Keratinocyte (primary cell): ENCODE measurements at regions not wholly inside any gene's neighbourhood (a gene's known extent, or its start where the extent isn't known, plus 50 kb on each side); places are given as distances from the start of the nearest gene placed in this dataset.

ENCODE experiments used
- EZH2 ChIP-seq: IDR thresholded peaks from one replicate; pipeline ENCODE4 v1.6.1; 2012; ENCODE audit warnings: inconsistent platforms, mild to moderate bottlenecking, low read length, moderate library complexity
- TF ChIP-seq, protein P1 (sequence below), 3 experiments: IDR thresholded peaks in 1 of 3; conservative IDR thresholded peaks in 1 of 3; optimal IDR thresholded peaks in 1 of 3; 2 replicates in 2 of 3; 3 replicates in 1 of 3; pipeline versions ENCODE3 to v1.5.1; 2011; ENCODE audit warnings: low read length in 3 of 3, mild to moderate bottlenecking in 3 of 3, moderate library complexity in 2 of 3, control low read depth in 1 of 3, inconsistent platforms in 1 of 3; ENCODE audit not compliant: insufficient read depth in 2 of 3; ENCODE audit errors: extremely low read depth in 1 of 3

DNA sequence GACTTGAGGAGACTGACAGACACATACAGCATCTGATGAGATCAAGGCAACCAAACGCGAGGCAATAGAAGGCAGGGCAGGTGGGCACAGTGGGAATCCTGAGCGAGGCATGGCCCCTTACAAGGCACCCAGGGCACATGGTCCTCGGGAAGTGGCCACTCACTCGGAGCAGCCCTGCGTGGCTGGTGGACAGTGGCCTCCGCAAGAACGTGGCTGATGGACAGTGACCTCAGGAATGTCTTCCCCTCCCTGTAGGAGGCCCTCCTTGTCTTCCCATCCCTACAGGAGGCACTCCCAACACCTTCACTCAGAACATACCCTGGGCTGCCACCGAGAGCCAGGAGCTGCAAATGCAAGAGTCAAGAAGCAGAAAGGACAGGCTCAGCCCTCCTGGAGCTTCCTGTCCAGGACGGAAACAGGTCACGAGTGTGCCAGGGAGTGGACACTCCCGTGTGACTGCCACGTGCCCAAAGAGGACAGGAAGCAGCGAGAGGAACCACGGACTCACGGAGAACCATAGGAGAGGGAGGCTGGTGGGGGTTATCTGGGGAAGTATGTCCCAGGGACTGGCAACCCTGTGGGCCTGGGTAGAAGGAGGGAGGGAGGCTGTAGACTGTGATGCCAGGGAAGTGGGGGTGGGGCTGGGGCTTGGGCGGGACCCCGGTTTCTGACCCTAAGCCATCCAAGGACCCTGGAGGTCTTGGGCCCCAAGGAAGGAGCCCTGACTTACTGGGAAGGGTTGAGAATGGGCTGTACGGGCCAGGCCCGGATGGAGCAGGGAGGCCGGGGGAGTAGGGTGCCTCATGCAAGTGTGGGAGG, 321.9 kb upstream of the IRX4 start:
- TF ChIP-seq, protein P1, sequence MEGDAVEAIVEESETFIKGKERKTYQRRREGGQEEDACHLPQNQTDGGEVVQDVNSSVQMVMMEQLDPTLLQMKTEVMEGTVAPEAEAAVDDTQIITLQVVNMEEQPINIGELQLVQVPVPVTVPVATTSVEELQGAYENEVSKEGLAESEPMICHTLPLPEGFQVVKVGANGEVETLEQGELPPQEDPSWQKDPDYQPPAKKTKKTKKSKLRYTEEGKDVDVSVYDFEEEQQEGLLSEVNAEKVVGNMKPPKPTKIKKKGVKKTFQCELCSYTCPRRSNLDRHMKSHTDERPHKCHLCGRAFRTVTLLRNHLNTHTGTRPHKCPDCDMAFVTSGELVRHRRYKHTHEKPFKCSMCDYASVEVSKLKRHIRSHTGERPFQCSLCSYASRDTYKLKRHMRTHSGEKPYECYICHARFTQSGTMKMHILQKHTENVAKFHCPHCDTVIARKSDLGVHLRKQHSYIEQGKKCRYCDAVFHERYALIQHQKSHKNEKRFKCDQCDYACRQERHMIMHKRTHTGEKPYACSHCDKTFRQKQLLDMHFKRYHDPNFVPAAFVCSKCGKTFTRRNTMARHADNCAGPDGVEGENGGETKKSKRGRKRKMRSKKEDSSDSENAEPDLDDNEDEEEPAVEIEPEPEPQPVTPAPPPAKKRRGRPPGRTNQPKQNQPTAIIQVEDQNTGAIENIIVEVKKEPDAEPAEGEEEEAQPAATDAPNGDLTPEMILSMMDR (optimal IDR thresholded peaks at IDR 0.05 in 1 of 3, IDR thresholded peaks at IDR 0.05 in 1 of 3, conservative IDR thresholded peaks at IDR 0.05 in 1 of 3; ENCODE audit: extremely low read depth in 1 of 3, insufficient read depth in 2 of 3, low read length in 3 of 3) = no peak
- TF ChIP-seq EZH2 = no peak
